ENCODE measurements at regions not wholly inside any gene's neighbourhood (a gene's known extent, or its start where the extent isn't known, plus 50 kb on each side); places are given as distances from the start of the nearest gene placed in this dataset.
A peak's percentile ranks its signal among the peaks of the same experiment; 100 is the strongest.

GRCh38 chr12:92552412-92553108 lies 150.2 kb upstream of the PLEKHG7 start:
- Histone ChIP-seq H3K4me1 (ENCODE audit: insufficient read depth, poor library complexity, severe bottlenecking) (peaks cover 25% of the 10 kb centered on the region), H3K9me3 (ENCODE audit: severe bottlenecking) (no peaks in the 10 kb centered on the region), H3K36me3 (ENCODE audit: low read depth) (no peaks in the 10 kb centered on the region), H3K27me3 (ENCODE audit: insufficient read depth, poor library complexity, severe bottlenecking) (no peaks in the 10 kb centered on the region), H3K27ac (ENCODE audit: poor library complexity, severe bottlenecking) (peak overlapping the region; percentile 50), H3K4me3 (ENCODE audit: severe bottlenecking) (no peak overlapping the region)
- TF ChIP-seq, protein P1, sequence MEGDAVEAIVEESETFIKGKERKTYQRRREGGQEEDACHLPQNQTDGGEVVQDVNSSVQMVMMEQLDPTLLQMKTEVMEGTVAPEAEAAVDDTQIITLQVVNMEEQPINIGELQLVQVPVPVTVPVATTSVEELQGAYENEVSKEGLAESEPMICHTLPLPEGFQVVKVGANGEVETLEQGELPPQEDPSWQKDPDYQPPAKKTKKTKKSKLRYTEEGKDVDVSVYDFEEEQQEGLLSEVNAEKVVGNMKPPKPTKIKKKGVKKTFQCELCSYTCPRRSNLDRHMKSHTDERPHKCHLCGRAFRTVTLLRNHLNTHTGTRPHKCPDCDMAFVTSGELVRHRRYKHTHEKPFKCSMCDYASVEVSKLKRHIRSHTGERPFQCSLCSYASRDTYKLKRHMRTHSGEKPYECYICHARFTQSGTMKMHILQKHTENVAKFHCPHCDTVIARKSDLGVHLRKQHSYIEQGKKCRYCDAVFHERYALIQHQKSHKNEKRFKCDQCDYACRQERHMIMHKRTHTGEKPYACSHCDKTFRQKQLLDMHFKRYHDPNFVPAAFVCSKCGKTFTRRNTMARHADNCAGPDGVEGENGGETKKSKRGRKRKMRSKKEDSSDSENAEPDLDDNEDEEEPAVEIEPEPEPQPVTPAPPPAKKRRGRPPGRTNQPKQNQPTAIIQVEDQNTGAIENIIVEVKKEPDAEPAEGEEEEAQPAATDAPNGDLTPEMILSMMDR (IDR thresholded peaks at IDR 0.05; ENCODE audit: poor library complexity, severe bottlenecking) = no peak
- DNase-seq (ENCODE audit: low spot score) (no peak), ATAC-seq (ENCODE audit: low read depth) (no peak)

- Histone ChIP-seq H3K27ac (ENCODE audit: poor library complexity, severe bottlenecking) (peak overlapping the region; percentile 50), H3K27me3 (ENCODE audit: insufficient read depth, poor library complexity, severe bottlenecking) (no peaks in the 10 kb centered on the region), H3K9me3 (ENCODE audit: severe bottlenecking) (no peaks in the 10 kb centered on the region), H3K36me3 (ENCODE audit: low read depth) (no peaks in the 10 kb centered on the region), H3K4me1 (ENCODE audit: insufficient read depth, poor library complexity, severe bottlenecking) (peaks cover 25% of the 10 kb centered on the region), H3K4me3 (ENCODE audit: severe bottlenecking) (no peak overlapping the region)
- DNase-seq (ENCODE audit: low spot score) (no peak), ATAC-seq (ENCODE audit: low read depth) (peak; percentile 78)
- TF ChIP-seq, protein P1 (IDR thresholded peaks at IDR 0.05; ENCODE audit: poor library complexity, severe bottlenecking) = no peak
Measured at GRCh38 chr12:92551853-92552397, 150.9 kb upstream of the PLEKHG7 start.

DNA sequence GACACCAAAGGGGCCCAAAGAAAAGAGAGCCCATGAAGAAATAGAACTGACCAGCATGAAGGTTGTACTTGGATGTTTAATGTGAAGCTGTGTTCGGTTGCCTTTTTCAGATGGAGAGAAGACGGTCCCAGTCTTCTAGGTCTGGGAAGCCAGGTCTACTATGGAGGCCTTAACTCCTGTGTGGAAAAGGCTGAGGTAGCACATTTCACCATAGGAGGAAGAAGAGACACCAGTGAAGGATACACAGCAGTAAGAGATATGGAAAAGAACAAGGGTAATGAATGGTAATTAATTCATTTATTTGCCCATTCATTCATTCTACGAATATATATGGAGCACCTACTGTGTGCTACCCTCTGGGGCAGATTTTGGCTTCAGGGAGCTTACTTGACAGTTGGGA lies 151.6 kb upstream of the PLEKHG7 start:
- Histone ChIP-seq H3K27ac (ENCODE audit: poor library complexity, severe bottlenecking) (peak overlapping the region; percentile 50), H3K4me3 (ENCODE audit: severe bottlenecking) (no peak overlapping the region), H3K36me3 (ENCODE audit: low read depth) (no peaks in the 10 kb centered on the region), H3K27me3 (ENCODE audit: insufficient read depth, poor library complexity, severe bottlenecking) (no peaks in the 10 kb centered on the region), H3K4me1 (ENCODE audit: insufficient read depth, poor library complexity, severe bottlenecking) (peaks cover 25% of the 10 kb centered on the region), H3K9me3 (ENCODE audit: severe bottlenecking) (no peaks in the 10 kb centered on the region)
- TF ChIP-seq, protein P1 (IDR thresholded peaks at IDR 0.05; ENCODE audit: poor library complexity, severe bottlenecking) = no peak
- no peak for DNase-seq (ENCODE audit: low spot score)
- ATAC-seq (ENCODE audit: low read depth) = no peak

DNA sequence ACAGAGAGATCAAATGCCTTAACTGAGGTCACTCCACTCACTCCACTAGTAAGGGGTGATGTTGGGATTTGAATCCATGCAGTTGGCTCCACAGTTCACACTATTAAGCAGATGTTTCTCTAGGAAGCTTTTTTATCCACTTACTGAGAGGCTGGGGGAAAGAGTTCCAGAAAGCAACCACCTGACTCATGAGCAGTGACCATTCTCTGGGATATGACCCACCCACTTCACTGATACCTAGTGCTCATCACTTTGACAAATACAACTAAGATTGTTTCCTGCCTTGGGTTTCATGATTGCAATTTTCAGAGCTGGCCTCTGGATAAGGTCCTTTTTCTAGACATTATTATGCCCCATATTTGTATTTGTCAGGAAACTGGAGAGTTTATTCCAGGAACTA lies 152.1 kb upstream of the PLEKHG7 start:
- TF ChIP-seq, protein P1 (IDR thresholded peaks at IDR 0.05; ENCODE audit: poor library complexity, severe bottlenecking) = no peak
- Histone ChIP-seq H3K36me3 (ENCODE audit: low read depth) (no peaks in the 10 kb centered on the region), H3K27me3 (ENCODE audit: insufficient read depth, poor library complexity, severe bottlenecking) (no peaks in the 10 kb centered on the region), H3K9me3 (ENCODE audit: severe bottlenecking) (no peaks in the 10 kb centered on the region), H3K27ac (ENCODE audit: poor library complexity, severe bottlenecking) (no peak overlapping the region), H3K4me1 (ENCODE audit: insufficient read depth, poor library complexity, severe bottlenecking) (peaks cover 25% of the 10 kb centered on the region), H3K4me3 (ENCODE audit: severe bottlenecking) (no peak overlapping the region)
- ATAC-seq (ENCODE audit: low read depth) (no peak), DNase-seq (ENCODE audit: low spot score) (no peak)

GRCh38 chr12:92550254-92550653 lies 152.5 kb upstream of the PLEKHG7 start:
- ATAC-seq (ENCODE audit: low read depth) = no peak
- no peaks in the 10 kb centered on the region for H3K27me3 ChIP-seq (ENCODE audit: insufficient read depth, poor library complexity, severe bottlenecking)
- no peaks in the 10 kb centered on the region for H3K36me3 ChIP-seq (ENCODE audit: low read depth)
- no peak overlapping the region for H3K27ac ChIP-seq (ENCODE audit: poor library complexity, severe bottlenecking)
- no peak for DNase-seq (ENCODE audit: low spot score)
- TF ChIP-seq, protein P1 (IDR thresholded peaks at IDR 0.05; ENCODE audit: poor library complexity, severe bottlenecking) = no peak
- no peaks in the 10 kb centered on the region for H3K9me3 ChIP-seq (ENCODE audit: severe bottlenecking)
- peaks cover 25% of the 10 kb centered on the region for H3K4me1 ChIP-seq (ENCODE audit: insufficient read depth, poor library complexity, severe bottlenecking)
- H3K4me3 ChIP-seq (ENCODE audit: severe bottlenecking) = no peak overlapping the region
